ENCODE measurements at regions not wholly inside any gene's neighbourhood (a gene's known extent, or its start where the extent isn't known, plus 50 kb on each side); places are given as distances from the start of the nearest gene placed in this dataset.

GRCh38 chr9:13732290-13732689, 452.8 kb upstream of the MPDZ start:
- TF ChIP-seq CTCF (conservative IDR thresholded peaks at IDR 0.05 in 1 of 2, IDR thresholded peaks at IDR 0.05 in 1 of 2; ENCODE audit: low read depth in 1 of 2, low read length in 2 of 2) (no peak), EZH2 (IDR thresholded peaks at IDR 0.05; ENCODE audit: low read length, missing control alignments) (no peak)
